Endothelial cell of umbilical vein (primary cell): ENCODE measurements at regions not wholly inside any gene's neighbourhood (a gene's known extent, or its start where the extent isn't known, plus 50 kb on each side); places are given as distances from the start of the nearest gene placed in this dataset.

Experiments used
- BruUV-seq: library from RNA; stranded (reverse); fragments of 400-500 nt; replicated peaks from 2 replicates; lab custom pipeline; 2021; lab: Mats Ljungman, UMichigan
- CTCF ChIA-PET: fragments of 300-600, 350-600 bp; sonication (Branson Sonifier 250); formaldehyde crosslinking; loops from one replicate; lab custom pipeline; 2021; ENCODE audit warnings: antibody characterized with exemption, inconsistent platforms; lab: Charles Lee
- POLR2A ChIA-PET: fragments of 300-600, 350-600 bp; sonication (Branson Sonifier 250); formaldehyde crosslinking; loops from one replicate; lab custom pipeline; 2021; ENCODE audit warnings: antibody characterized with exemption, inconsistent platforms; lab: Charles Lee
- DNase-seq: peaks from one replicate; pipeline ENCODE4 v3.0.0-alpha.2; 2011; ENCODE audit warnings: low read depth, low spot score
- FAIRE-seq: peaks from 2 replicates; lab custom pipeline; 2011; peaks lifted over from hg19 to GRCh38; lab: Jason Lieb, UNC
- H2AFZ ChIP-seq: 2 replicates; pipeline ENCODE4 v1.6.0; 2012; ENCODE audit warnings: low read depth, low read length, control low read depth, inconsistent platforms
- H3K27ac ChIP-seq: 2 replicates; pipeline ENCODE4 v1.5.1; 2011; ENCODE audit warnings: low read depth, mild to moderate bottlenecking, control low read depth, low read length, moderate library complexity; ENCODE audit not compliant: insufficient read depth
- H3K27me3 ChIP-seq, 2 experiments: 2 replicates each; pipeline versions ENCODE4 v1.6.0 to v1.6.1; 2011; ENCODE audit warnings: low read length in 2 of 2, mixed read lengths in 1 of 2; ENCODE audit not compliant: control insufficient read depth in 2 of 2, insufficient read depth in 2 of 2
- H3K36me3 ChIP-seq, 2 experiments: 2 replicates in 1 of 2; 3 replicates in 1 of 2; pipeline ENCODE4 v1.5.1; 2011; ENCODE audit warnings: low read length in 2 of 2, mild to moderate bottlenecking in 1 of 2, moderate library complexity in 1 of 2; ENCODE audit not compliant: control insufficient read depth in 2 of 2, insufficient read depth in 2 of 2; ENCODE audit errors: extremely low read depth in 1 of 2
- H3K4me1 ChIP-seq: 3 replicates; pipeline ENCODE4 v1.5.1; 2011; ENCODE audit warnings: mild to moderate bottlenecking, low read length; ENCODE audit not compliant: control insufficient read depth, insufficient read depth; ENCODE audit errors: extremely low read depth
- H3K4me2 ChIP-seq: 2 replicates; pipeline ENCODE4 v1.6.1; 2011; ENCODE audit warnings: low read length, control low read depth, mixed read lengths; ENCODE audit not compliant: insufficient read depth
- H3K4me3 ChIP-seq, 3 experiments: fragments of 200-600 bp in 1 of 3; sonication (generic), shearing (Covaris generic) in 1 of 3; replicated peaks in 1 of 3; 2 replicates each; pipeline ENCODE4 v1.5.1; 2011 to 2016; ENCODE audit warnings: control low read depth in 3 of 3, low read length in 3 of 3, mild to moderate bottlenecking in 2 of 3, inconsistent platforms in 1 of 3, low read depth in 1 of 3, moderate library complexity in 1 of 3; ENCODE audit not compliant: insufficient read depth in 1 of 3
- H3K79me2 ChIP-seq: 2 replicates; pipeline ENCODE4 v1.6.0; 2012; ENCODE audit warnings: low read length, inconsistent platforms; ENCODE audit not compliant: control insufficient read depth, insufficient read depth
- H3K9ac ChIP-seq: replicated peaks from 2 replicates; pipeline ENCODE3; 2011; ENCODE audit warnings: low read length, control low read depth; ENCODE audit not compliant: insufficient read depth; ENCODE audit errors: extremely low read depth
- H3K9me1 ChIP-seq: replicated peaks from 3 replicates; pipeline ENCODE4 v1.6.0; 2011; ENCODE audit warnings: mild to moderate bottlenecking, low read length; ENCODE audit not compliant: control insufficient read depth, insufficient read depth; ENCODE audit errors: extremely low read depth
- H3K9me3 ChIP-seq: replicated peaks from 2 replicates; pipeline ENCODE4 v1.5.1; 2012; ENCODE audit warnings: low read length, inconsistent platforms; ENCODE audit not compliant: control insufficient read depth, insufficient read depth
- H4K20me1 ChIP-seq: replicated peaks from 2 replicates; pipeline ENCODE3; 2011; ENCODE audit warnings: mild to moderate bottlenecking, low read length; ENCODE audit not compliant: control insufficient read depth, insufficient read depth; ENCODE audit errors: extremely low read depth
- EZH2 ChIP-seq: IDR thresholded peaks from 2 replicates; pipeline ENCODE4 v1.6.1; 2012; ENCODE audit warnings: borderline replicate concordance, low read depth, mild to moderate bottlenecking, moderate library complexity, low read length, inconsistent platforms; ENCODE audit not compliant: severe bottlenecking
- FOS ChIP-seq: IDR thresholded peaks from 2 replicates; pipeline ENCODE4 v1.6.1; 2011; ENCODE audit warnings: mild to moderate bottlenecking, low read length, moderate library complexity, borderline replicate concordance; ENCODE audit not compliant: insufficient read depth
- GATA2 ChIP-seq: IDR thresholded peaks from 2 replicates; pipeline ENCODE4 v1.7.0; 2011; ENCODE audit warnings: low read depth, mild to moderate bottlenecking, moderate library complexity, mixed read lengths, low read length; ENCODE audit not compliant: insufficient read length, insufficient read depth
- JUN ChIP-seq: IDR thresholded peaks from 2 replicates; pipeline ENCODE4 v1.6.1; 2011; ENCODE audit warnings: borderline replicate concordance, low read depth; ENCODE audit not compliant: insufficient read length, insufficient read depth
- MYC ChIP-seq: IDR thresholded peaks from one replicate; pipeline ENCODE4 v1.6.1; 2011; ENCODE audit warnings: mild to moderate bottlenecking, low read depth, low read length
- POLR2A ChIP-seq: IDR thresholded peaks from 2 replicates; pipeline ENCODE4 v1.6.1; 2012; ENCODE audit warnings: low read depth, mild to moderate bottlenecking, control low read depth, low read length
- POLR2AphosphoS5 ChIP-seq: IDR thresholded peaks from 2 replicates; pipeline ENCODE4 v1.6.1; 2012; ENCODE audit warnings: low read depth, mild to moderate bottlenecking, control low read depth, low read length, moderate library complexity; ENCODE audit not compliant: insufficient read depth
- dilution Hi-C: fragments of 300-500 bp; cut with MboI; formaldehyde crosslinking; loops from one replicate; pipeline ENCODE4 v1.15.0; 2019; ENCODE audit warnings: low sequenced_read_pairs; ENCODE audit not compliant: extremely low pct_ligation_motif_present
- intact Hi-C: fragments of 100-400 bp; cut with micrococcal nuclease; formaldehyde crosslinking; loops from one replicate; pipeline ENCODE4 v1.10.0; 2022
- TF ChIP-seq, protein P1 (sequence below), 2 donors: IDR thresholded peaks; 1 replicate in 1 of 2; 2 replicates in 1 of 2; pipeline ENCODE4 v1.5.1; 2011; ENCODE audit warnings: low read length in 2 of 2, mild to moderate bottlenecking in 2 of 2, moderate library complexity in 2 of 2, control low read depth in 1 of 2, inconsistent platforms in 1 of 2, low read depth in 1 of 2; ENCODE audit not compliant: insufficient read depth in 1 of 2; ENCODE audit errors: extremely low read depth in 1 of 2
- TF ChIP-seq, protein P2 (sequence below): IDR thresholded peaks from 2 replicates; pipeline ENCODE4 v1.6.1; 2011; ENCODE audit not compliant: insufficient read depth, insufficient read length

DNA sequence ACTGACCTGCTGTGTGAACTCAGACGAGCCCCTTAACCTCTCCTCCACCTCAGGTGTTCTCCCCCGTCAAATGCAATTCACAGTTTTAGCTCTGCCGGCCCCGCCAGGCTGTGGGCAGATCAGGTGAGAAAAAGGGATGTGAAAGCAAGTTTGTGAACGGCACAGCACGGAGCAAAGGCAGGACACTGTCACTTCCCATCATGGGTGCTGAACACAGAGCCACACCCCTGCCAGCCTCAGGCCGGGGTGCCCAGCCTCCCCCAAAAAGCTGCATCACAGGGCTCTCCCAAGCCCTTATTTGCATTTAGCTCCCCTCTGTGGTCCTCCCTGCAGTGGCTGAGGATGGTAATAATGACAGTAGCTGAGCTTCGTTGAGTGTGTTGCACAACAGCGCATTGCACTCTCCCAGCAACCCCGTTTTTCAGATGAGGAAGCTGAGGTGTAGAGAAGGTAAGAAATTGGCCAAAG lies 88.8 kb upstream of the TNRC6C start:
- FAIRE-seq = no peak
- H4K20me1 ChIP-seq = no peaks in the 10 kb centered on the region
- no peaks in the 10 kb centered on the region for H3K36me3 ChIP-seq
- ChIA-PET CTCF (interaction anchor here (0.9 kb wide), 1 partner anchor 144 kb away, joined by 4 read pairs; no protein-coding TSS in a partner anchor), POLR2A (no interaction called here)
- H3K9ac ChIP-seq = no peak overlapping the region
- intact Hi-C loops = no loop called here
- no peak overlapping the region for H2AFZ ChIP-seq
- no peaks in the 10 kb centered on the region for H3K9me1 ChIP-seq
- no peaks in the 10 kb centered on the region for H3K4me1 ChIP-seq
- no peaks in the 10 kb centered on the region for H3K79me2 ChIP-seq
- no peaks in the 10 kb centered on the region for H3K9me3 ChIP-seq
- no TSS peak for BruUV-seq
- no peak overlapping the region for H3K27ac ChIP-seq
- no peak overlapping the region for H3K4me2 ChIP-seq
- H3K27me3 ChIP-seq = no peaks in the 10 kb centered on the region
- no peak for TF ChIP-seq JUN
- TF ChIP-seq EZH2 = no peak
- no peak for TF ChIP-seq POLR2AphosphoS5
- DNase-seq = no peak
- dilution Hi-C loops = no loop called here
- no peak overlapping the region for H3K4me3 ChIP-seq

DNA sequence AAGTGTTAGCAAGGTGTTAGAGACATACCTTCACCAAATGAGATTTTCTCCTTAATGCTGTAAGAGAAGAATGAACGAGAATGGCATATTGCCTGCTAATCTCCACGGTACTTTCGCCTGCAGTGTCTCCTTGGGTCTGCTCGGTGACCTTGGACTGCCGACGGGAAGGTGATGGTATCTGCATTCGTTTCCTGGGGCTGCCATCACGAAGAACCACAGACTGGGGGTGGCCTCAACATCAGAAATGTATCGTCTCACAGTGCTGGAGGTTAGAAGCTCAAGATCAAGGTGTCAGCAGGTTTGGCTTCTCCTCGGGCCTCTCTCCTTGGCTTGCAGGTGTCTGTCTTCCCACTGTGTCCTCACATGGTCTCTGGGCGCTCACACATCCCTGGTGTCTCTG lies 86.3 kb upstream of the TNRC6C start:
- POLR2A ChIA-PET = no interaction called here
- intact Hi-C loops = no loop called here

More for the DNA sequence above, 86.3 kb upstream of the TNRC6C start:
- Histone ChIP-seq H2AFZ (no peak overlapping the region), H3K9me3 (no peaks in the 10 kb centered on the region), H3K36me3 (no peaks in the 10 kb centered on the region), H4K20me1 (no peaks in the 10 kb centered on the region), H3K9ac (no peak overlapping the region), H3K4me1 (no peaks in the 10 kb centered on the region), H3K27ac (no peak overlapping the region), H3K9me1 (no peaks in the 10 kb centered on the region), H3K4me3 (no peak overlapping the region), H3K79me2 (no peaks in the 10 kb centered on the region), H3K4me2 (no peak overlapping the region), H3K27me3 (no peaks in the 10 kb centered on the region)
- TF ChIP-seq POLR2A (no peak), POLR2AphosphoS5 (no peak), GATA2 (no peak), FOS (no peak), JUN (no peak), EZH2 (no peak), MYC (no peak)
- TF ChIP-seq, protein P1, sequence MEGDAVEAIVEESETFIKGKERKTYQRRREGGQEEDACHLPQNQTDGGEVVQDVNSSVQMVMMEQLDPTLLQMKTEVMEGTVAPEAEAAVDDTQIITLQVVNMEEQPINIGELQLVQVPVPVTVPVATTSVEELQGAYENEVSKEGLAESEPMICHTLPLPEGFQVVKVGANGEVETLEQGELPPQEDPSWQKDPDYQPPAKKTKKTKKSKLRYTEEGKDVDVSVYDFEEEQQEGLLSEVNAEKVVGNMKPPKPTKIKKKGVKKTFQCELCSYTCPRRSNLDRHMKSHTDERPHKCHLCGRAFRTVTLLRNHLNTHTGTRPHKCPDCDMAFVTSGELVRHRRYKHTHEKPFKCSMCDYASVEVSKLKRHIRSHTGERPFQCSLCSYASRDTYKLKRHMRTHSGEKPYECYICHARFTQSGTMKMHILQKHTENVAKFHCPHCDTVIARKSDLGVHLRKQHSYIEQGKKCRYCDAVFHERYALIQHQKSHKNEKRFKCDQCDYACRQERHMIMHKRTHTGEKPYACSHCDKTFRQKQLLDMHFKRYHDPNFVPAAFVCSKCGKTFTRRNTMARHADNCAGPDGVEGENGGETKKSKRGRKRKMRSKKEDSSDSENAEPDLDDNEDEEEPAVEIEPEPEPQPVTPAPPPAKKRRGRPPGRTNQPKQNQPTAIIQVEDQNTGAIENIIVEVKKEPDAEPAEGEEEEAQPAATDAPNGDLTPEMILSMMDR (IDR thresholded peaks at IDR 0.05; ENCODE audit: extremely low read depth in 1 of 2, insufficient read depth in 1 of 2, low read depth in 1 of 2, low read length in 2 of 2) = no peak
- TF ChIP-seq, protein P2, sequence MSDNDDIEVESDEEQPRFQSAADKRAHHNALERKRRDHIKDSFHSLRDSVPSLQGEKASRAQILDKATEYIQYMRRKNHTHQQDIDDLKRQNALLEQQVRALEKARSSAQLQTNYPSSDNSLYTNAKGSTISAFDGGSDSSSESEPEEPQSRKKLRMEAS = no peak
- CTCF ChIA-PET = no interaction called here
- BruUV-seq = no TSS peak
- DNase-seq (no peak), FAIRE-seq (no peak)
- dilution Hi-C loops = no loop called here
